ENCODE measurements at regions not wholly inside any gene's neighbourhood (a gene's known extent, or its start where the extent isn't known, plus 50 kb on each side); places are given as distances from the start of the nearest gene placed in this dataset. TPM values are rescaled to one million over a fixed set of nuclear protein-coding genes. Genes with fewer than 3 reads are reported as not detected.

DNA sequence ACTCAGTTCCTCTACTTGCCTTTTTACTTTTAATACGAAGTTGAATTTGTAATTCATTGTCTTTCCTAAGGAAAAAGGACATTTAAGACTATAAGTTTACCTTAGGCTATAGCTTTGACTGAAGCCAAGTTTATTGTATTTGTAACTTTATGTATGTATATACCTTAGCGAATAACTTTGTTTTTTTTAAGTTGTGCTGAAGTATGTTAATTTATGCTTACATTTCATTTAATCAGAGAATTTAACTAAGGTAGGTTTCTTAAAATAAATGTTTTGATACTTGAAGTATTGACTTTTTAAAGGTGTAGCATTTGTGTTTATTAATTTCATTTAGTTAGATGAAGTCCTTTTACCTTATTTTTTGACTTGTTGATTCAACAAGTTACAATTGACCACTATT lies 55.2 kb upstream of the TPTE start:
- Histone ChIP-seq H3K4me1 (ENCODE audit: control insufficient read depth, insufficient read depth, low read length) (no peaks in the 10 kb centered on the region), H3K27me3 (ENCODE audit: control insufficient read depth, insufficient read depth, low read length) (no peaks in the 10 kb centered on the region), H3K4me3 (ENCODE audit: low read depth, low read length) (no peak overlapping the region), H3K27ac (ENCODE audit: low read depth, low read length) (no peak overlapping the region), H3K9me3 (ENCODE audit: control insufficient read depth, insufficient read depth, low read length) (peaks cover 21% of the 10 kb centered on the region), H3K36me3 (ENCODE audit: control insufficient read depth, insufficient read depth, low read length) (no peaks in the 10 kb centered on the region)
- WGBS (ENCODE audit: insufficient coverage) = no CpG with 5 or more reads among the region's 2 CpGs
- no peak for DNase-seq (ENCODE audit: low read depth in 4 of 6, low spot score in 6 of 6)

Small RNAs in the stretch of these regions (small RNA-seq; reads per million reads assigned to genes)
- gene AF254983.2 (ENCODE audit: low replicate concordance) = not detected
